ENCODE measurements at regions not wholly inside any gene's neighbourhood (a gene's known extent, or its start where the extent isn't known, plus 50 kb on each side); places are given as distances from the start of the nearest gene placed in this dataset.

- H3K4me3 ChIP-seq (ENCODE audit: low read depth, low read length) = no peak overlapping the region
- TF ChIP-seq CTCF (IDR thresholded peaks at IDR 0.05; ENCODE audit: insufficient read depth, low read depth, low read length) = no peak
- DNase-seq (ENCODE audit: low read depth) = peak; percentile 44
Observed at GRCh38 chr1:108053270-108054013, 88.5 kb upstream of the VAV3 start.

- no peak for TF ChIP-seq CTCF (IDR thresholded peaks at IDR 0.05; ENCODE audit: insufficient read depth, low read depth, low read length)
- no peak for DNase-seq (ENCODE audit: low read depth)
- H3K4me3 ChIP-seq (ENCODE audit: low read depth, low read length) = no peak overlapping the region
Observed at GRCh38 chr1:108051631-108052377, 86.8 kb upstream of the VAV3 start.

DNA sequence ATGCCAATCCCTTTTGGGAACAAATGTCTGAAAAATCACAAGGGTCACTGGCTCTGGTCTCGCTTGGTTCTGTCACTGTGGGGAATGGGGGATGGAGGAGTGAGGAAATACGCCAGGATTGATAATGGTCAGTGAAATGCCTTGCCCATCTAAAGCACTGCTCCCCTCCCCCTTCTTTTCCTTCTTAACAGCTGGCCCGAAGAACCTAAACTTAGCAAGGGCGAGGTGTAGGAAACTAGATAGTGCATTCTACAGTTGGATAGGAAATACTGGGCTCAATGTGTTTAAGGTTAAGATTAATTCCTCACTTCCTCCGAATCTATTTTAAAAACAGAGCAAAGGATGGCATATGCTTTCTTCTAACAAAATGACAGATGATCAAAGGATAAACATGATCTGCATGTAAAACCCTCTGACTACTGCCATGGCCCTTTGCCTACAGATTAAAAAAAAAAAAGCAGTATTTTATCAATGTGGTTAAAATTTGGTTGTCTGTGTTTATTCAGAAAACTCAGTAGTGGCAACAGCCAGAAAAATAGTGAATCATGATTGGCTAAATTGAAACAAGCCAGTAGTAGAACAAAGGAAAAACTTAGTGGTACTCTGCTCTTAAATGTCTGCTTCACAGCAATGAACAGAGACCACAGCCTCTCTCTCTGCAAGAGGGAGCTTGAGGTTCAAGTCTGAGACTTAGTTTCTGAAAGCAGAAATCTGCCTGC lies 86.1 kb upstream of the VAV3 start:
- H3K4me3 ChIP-seq (ENCODE audit: low read depth, low read length) = no peak overlapping the region
- no peak for TF ChIP-seq CTCF (IDR thresholded peaks at IDR 0.05; ENCODE audit: insufficient read depth, low read depth, low read length)
- DNase-seq (ENCODE audit: low read depth) = no peak

- no peak overlapping the region for H3K4me3 ChIP-seq (ENCODE audit: low read depth, low read length)
- no peak for DNase-seq (ENCODE audit: low read depth)
- TF ChIP-seq CTCF (IDR thresholded peaks at IDR 0.05; ENCODE audit: insufficient read depth, low read depth, low read length) = no peak
Observed at GRCh38 chr1:108050158-108050557, 85.2 kb upstream of the VAV3 start.

DNA sequence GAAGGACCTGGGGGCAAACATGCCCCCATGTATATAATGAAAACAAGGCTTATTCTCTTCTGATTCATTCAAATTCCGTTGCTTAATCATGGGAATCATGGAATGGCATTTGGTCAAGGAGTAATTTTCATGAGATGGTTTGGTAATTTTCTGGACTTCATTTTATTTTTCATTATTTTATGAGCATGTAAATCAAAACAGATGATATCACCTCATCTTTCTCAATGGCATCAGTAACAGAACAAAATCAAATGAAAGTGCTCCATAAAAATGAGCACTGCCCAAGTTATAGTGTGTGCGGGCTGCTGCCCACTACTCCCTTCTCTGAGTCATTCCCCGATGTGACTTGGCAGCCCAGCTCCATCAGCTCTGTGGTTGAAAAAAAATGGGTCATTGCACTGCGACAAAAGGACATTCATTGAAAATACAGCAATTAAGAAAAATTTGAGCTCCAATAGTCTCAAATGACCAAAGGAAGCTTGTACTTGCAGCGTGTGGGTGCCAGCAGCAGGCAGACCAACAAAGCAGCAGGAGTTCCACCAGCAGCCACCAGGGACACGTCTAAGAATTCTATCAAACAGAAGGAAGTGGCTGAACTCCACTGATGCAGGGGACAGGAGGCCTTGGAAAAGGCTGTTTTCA lies 84.3 kb upstream of the VAV3 start:
- peak; percentile 54 for TF ChIP-seq CTCF (IDR thresholded peaks at IDR 0.05; ENCODE audit: insufficient read depth, low read depth, low read length)
- DNase-seq (ENCODE audit: low read depth) = peak; percentile 28

DNA sequence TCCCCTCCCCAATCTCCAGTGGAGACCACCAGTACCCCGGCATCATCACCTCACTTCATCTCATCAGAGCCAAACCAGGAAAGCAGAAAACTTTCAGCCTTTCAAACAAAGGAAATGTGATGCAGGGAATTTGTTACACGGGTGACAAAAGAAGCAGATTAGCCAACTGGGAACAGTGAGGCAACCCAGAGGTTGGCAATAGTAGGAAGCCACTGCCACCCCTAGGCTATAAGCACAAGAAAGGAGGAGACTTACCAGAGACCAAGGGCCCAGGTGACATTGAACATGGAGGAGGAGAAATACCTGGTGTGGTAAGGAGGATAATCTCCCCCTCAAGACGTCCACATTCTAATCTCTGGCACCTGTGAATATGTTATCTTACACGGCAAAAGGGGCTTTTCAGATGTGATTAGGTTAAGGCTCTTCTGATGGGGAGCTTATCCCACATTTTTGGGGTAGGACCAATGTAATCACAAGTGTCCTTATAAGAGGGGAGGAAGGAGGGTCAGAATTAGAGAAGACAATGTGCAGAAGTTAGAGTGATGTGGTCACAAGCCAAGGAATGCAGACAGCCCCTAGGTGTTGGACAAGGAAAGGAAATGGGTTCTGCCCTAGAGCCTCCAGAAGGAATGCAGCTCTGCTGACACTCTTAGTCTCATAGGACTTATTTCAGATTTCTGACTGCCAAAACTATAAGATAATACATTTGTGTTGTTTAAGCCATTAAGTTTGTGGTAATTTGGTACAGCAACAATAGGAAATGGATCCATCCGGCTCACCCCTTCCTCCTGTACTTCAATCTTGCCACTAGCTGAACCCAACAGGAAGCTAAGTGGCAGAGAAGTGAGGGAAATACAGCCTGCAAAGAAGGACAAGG lies 83.6 kb upstream of the VAV3 start:
- no peak for TF ChIP-seq CTCF (IDR thresholded peaks at IDR 0.05; ENCODE audit: insufficient read depth, low read depth, low read length)

More for the DNA sequence above, 84.3 kb upstream of the VAV3 start:
- H3K4me3 ChIP-seq (ENCODE audit: low read depth, low read length) = no peak overlapping the region

More for the DNA sequence above, 83.6 kb upstream of the VAV3 start:
- no peak for DNase-seq (ENCODE audit: low read depth)
- no peak overlapping the region for H3K4me3 ChIP-seq (ENCODE audit: low read depth, low read length)
